IPS-20b (cell line): ENCODE measurements at regions not wholly inside any gene's neighbourhood (a gene's known extent, or its start where the extent isn't known, plus 50 kb on each side); places are given as distances from the start of the nearest gene placed in this dataset.

Experiments used
- H3K27ac ChIP-seq: one replicate; pipeline ENCODE4 v1.5.1; 2013; ENCODE audit warnings: low read length
- H3K27me3 ChIP-seq: 2 replicates; pipeline ENCODE4 v1.6.1; 2013; ENCODE audit warnings: mild to moderate bottlenecking, low read length, inconsistent platforms; ENCODE audit not compliant: insufficient read depth
- H3K36me3 ChIP-seq: 2 replicates; pipeline ENCODE4 v1.6.1; 2013; ENCODE audit warnings: low read depth, mild to moderate bottlenecking, inconsistent platforms, low read length, moderate library complexity; ENCODE audit not compliant: insufficient read depth
- H3K4me1 ChIP-seq: 2 replicates; pipeline ENCODE4 v1.6.1; 2013; ENCODE audit warnings: mild to moderate bottlenecking, control low read depth, inconsistent platforms, low read length, moderate library complexity; ENCODE audit not compliant: insufficient read depth
- H3K4me3 ChIP-seq: 2 replicates; pipeline ENCODE4 v1.5.1; 2013; ENCODE audit warnings: mild to moderate bottlenecking, low read length, inconsistent platforms
- H3K9ac ChIP-seq: 2 replicates; pipeline ENCODE4 v1.6.1; 2013; ENCODE audit warnings: low read depth, mild to moderate bottlenecking, inconsistent platforms, low read length, moderate library complexity
- H3K9me3 ChIP-seq: 2 replicates; pipeline ENCODE4 v1.6.1; 2013; ENCODE audit warnings: mild to moderate bottlenecking, low read depth, low read length, inconsistent platforms; ENCODE audit not compliant: insufficient read depth

GRCh38 chr11:70549386-70549785 is 151.1 kb downstream of the CTTN start:
- Histone ChIP-seq H3K27ac (no peak overlapping the region), H3K4me1 (peaks cover 23% of the 10 kb centered on the region; the same call in 1 of the 2 replicates), H3K9ac (no peak overlapping the region), H3K4me3 (no peak overlapping the region), H3K9me3 (no peaks in the 10 kb centered on the region), H3K36me3 (no peaks in the 10 kb centered on the region), H3K27me3 (no peaks in the 10 kb centered on the region)

- Histone ChIP-seq H3K27me3 (no peaks in the 10 kb centered on the region), H3K27ac (no peak overlapping the region), H3K9me3 (no peaks in the 10 kb centered on the region), H3K4me3 (no peak overlapping the region), H3K36me3 (no peaks in the 10 kb centered on the region), H3K4me1 (peaks cover 20% of the 10 kb centered on the region; the same call in 1 of the 2 replicates), H3K9ac (no peak overlapping the region)
Measured at GRCh38 chr11:70549796-70550195, 151.5 kb downstream of the CTTN start.

- H3K9ac ChIP-seq, result no peak overlapping the region
- H3K36me3 ChIP-seq, result no peaks in the 10 kb centered on the region
- H3K27me3 ChIP-seq, result no peaks in the 10 kb centered on the region
- no peak overlapping the region for H3K27ac ChIP-seq
- peaks cover 13% of the 10 kb centered on the region; the same call in 1 of the 2 replicates for H3K4me1 ChIP-seq
- H3K9me3 ChIP-seq, result no peaks in the 10 kb centered on the region
- H3K4me3 ChIP-seq, result no peak overlapping the region
Measured at GRCh38 chr11:70550456-70551195, 152.3 kb downstream of the CTTN start.

- Histone ChIP-seq H3K27me3 (no peaks in the 10 kb centered on the region), H3K9me3 (no peaks in the 10 kb centered on the region), H3K9ac (no peak overlapping the region), H3K4me3 (no peak overlapping the region), H3K36me3 (no peaks in the 10 kb centered on the region), H3K4me1 (peaks cover 7% of the 10 kb centered on the region; the same call in 1 of the 2 replicates), H3K27ac (no peak overlapping the region)
Measured at GRCh38 chr11:70551351-70552166, 153.2 kb downstream of the CTTN start.

- Histone ChIP-seq H3K4me1 (peaks cover 4% of the 10 kb centered on the region; the same call in 1 of the 2 replicates), H3K4me3 (no peak overlapping the region), H3K9me3 (no peaks in the 10 kb centered on the region), H3K27me3 (no peaks in the 10 kb centered on the region), H3K9ac (no peak overlapping the region), H3K36me3 (no peaks in the 10 kb centered on the region), H3K27ac (no peak overlapping the region)
Measured at GRCh38 chr11:70552167-70553150, 154.1 kb downstream of the CTTN start.

GRCh38 chr11:70555078-70555477 is 156.7 kb downstream of the CTTN start:
- no peaks in the 10 kb centered on the region for H3K27me3 ChIP-seq
- peaks cover 4% of the 10 kb centered on the region; the same call in 1 of the 2 replicates for H3K4me1 ChIP-seq
- no peaks in the 10 kb centered on the region for H3K36me3 ChIP-seq
- no peaks in the 10 kb centered on the region for H3K9me3 ChIP-seq
- H3K27ac ChIP-seq, result no peak overlapping the region
- H3K4me3 ChIP-seq, result no peak overlapping the region
- no peak overlapping the region for H3K9ac ChIP-seq

- H3K27me3 ChIP-seq, result no peaks in the 10 kb centered on the region
- H3K4me1 ChIP-seq, result no peaks in the 10 kb centered on the region
- no peaks in the 10 kb centered on the region for H3K36me3 ChIP-seq
- no peak overlapping the region for H3K9ac ChIP-seq
- H3K27ac ChIP-seq, result no peak overlapping the region
- no peak overlapping the region for H3K4me3 ChIP-seq
- no peaks in the 10 kb centered on the region for H3K9me3 ChIP-seq
Measured at GRCh38 chr11:70556884-70557741, 158.8 kb downstream of the CTTN start.

GRCh38 chr11:70557742-70558485 is 159.6 kb downstream of the CTTN start:
- no peak overlapping the region for H3K9ac ChIP-seq

GRCh38 chr11:70558681-70559080 is 160.4 kb downstream of the CTTN start:
- H3K27me3 ChIP-seq, result no peaks in the 10 kb centered on the region
- no peak overlapping the region for H3K4me3 ChIP-seq
- no peaks in the 10 kb centered on the region for H3K4me1 ChIP-seq
- H3K27ac ChIP-seq, result no peak overlapping the region
- no peaks in the 10 kb centered on the region for H3K9me3 ChIP-seq
- no peak overlapping the region for H3K9ac ChIP-seq
- no peaks in the 10 kb centered on the region for H3K36me3 ChIP-seq

More at GRCh38 chr11:70557742-70558485, 159.6 kb downstream of the CTTN start:
- no peaks in the 10 kb centered on the region for H3K36me3 ChIP-seq
- no peak overlapping the region for H3K27ac ChIP-seq
- H3K27me3 ChIP-seq, result no peaks in the 10 kb centered on the region
- H3K4me1 ChIP-seq, result no peaks in the 10 kb centered on the region
- no peaks in the 10 kb centered on the region for H3K9me3 ChIP-seq
- H3K4me3 ChIP-seq, result no peak overlapping the region

- Histone ChIP-seq H3K27ac (no peak overlapping the region), H3K9me3 (no peaks in the 10 kb centered on the region), H3K9ac (no peak overlapping the region), H3K36me3 (no peaks in the 10 kb centered on the region), H3K4me1 (no peaks in the 10 kb centered on the region), H3K4me3 (no peak overlapping the region), H3K27me3 (no peaks in the 10 kb centered on the region)
Measured at GRCh38 chr11:70559516-70559915, 161.2 kb downstream of the CTTN start.
